ENCODE measurements at regions not wholly inside any gene's neighbourhood (a gene's known extent, or its start where the extent isn't known, plus 50 kb on each side); places are given as distances from the start of the nearest gene placed in this dataset.

GRCh38 chr20:48042628-48043027, 257.3 kb upstream of the SULF2 start:
- DNase-seq (ENCODE audit: low read depth in 1 of 2, low spot score in 1 of 2) = no peak
- TF ChIP-seq REST (IDR thresholded peaks at IDR 0.05; ENCODE audit: insufficient replicate concordance, low read depth) = no peak
- no peak for TF ChIP-seq POLR2AphosphoS5 (IDR thresholded peaks at IDR 0.05; ENCODE audit: low read depth)
- no peak for TF ChIP-seq CTCF (IDR thresholded peaks at IDR 0.05; ENCODE audit: insufficient read depth, low read length)
- no peak for TF ChIP-seq SPI1 (IDR thresholded peaks at IDR 0.05; ENCODE audit: borderline replicate concordance, low read depth)
- no peak for TF ChIP-seq GABPA (IDR thresholded peaks at IDR 0.05; ENCODE audit: low read depth)
- H3K4me3 ChIP-seq (replicated peaks; ENCODE audit: insufficient read depth, low read length) = no peak overlapping the region

GRCh38 chr20:48041078-48041780, 255.9 kb upstream of the SULF2 start:
- Histone ChIP-seq H3K27ac (replicated peaks) (no peak overlapping the region), H3K4me3 (replicated peaks; ENCODE audit: insufficient read depth, low read length) (no peak overlapping the region)
- no peak for DNase-seq (ENCODE audit: low read depth in 1 of 2, low spot score in 1 of 2)

More at GRCh38 chr20:48042628-48043027, 257.3 kb upstream of the SULF2 start:
- H3K27me3 ChIP-seq (ENCODE audit: insufficient read depth, poor library complexity, severe bottlenecking) = no peaks in the 10 kb centered on the region
- H3K27ac ChIP-seq (replicated peaks) = no peak overlapping the region

More at GRCh38 chr20:48041078-48041780, 255.9 kb upstream of the SULF2 start:
- TF ChIP-seq GABPA (IDR thresholded peaks at IDR 0.05; ENCODE audit: low read depth) (no peak), REST (IDR thresholded peaks at IDR 0.05; ENCODE audit: insufficient replicate concordance, low read depth) (no peak), CTCF (IDR thresholded peaks at IDR 0.05; ENCODE audit: insufficient read depth, low read length) (no peak), SPI1 (IDR thresholded peaks at IDR 0.05; ENCODE audit: borderline replicate concordance, low read depth) (no peak), POLR2AphosphoS5 (IDR thresholded peaks at IDR 0.05; ENCODE audit: low read depth) (no peak)
- H3K27me3 ChIP-seq (ENCODE audit: insufficient read depth, poor library complexity, severe bottlenecking) = no peaks in the 10 kb centered on the region
